Activated CD4-positive, CD25-positive, alpha-beta regulatory T cell (primary cell): ENCODE measurements at regions not wholly inside any gene's neighbourhood (a gene's known extent, or its start where the extent isn't known, plus 50 kb on each side); places are given as distances from the start of the nearest gene placed in this dataset.

Experiments
- DNase-seq, 4 experiments: peaks; one replicate each; lab custom pipeline; 2025; lab: John Stamatoyannopoulos, UW

DNA sequence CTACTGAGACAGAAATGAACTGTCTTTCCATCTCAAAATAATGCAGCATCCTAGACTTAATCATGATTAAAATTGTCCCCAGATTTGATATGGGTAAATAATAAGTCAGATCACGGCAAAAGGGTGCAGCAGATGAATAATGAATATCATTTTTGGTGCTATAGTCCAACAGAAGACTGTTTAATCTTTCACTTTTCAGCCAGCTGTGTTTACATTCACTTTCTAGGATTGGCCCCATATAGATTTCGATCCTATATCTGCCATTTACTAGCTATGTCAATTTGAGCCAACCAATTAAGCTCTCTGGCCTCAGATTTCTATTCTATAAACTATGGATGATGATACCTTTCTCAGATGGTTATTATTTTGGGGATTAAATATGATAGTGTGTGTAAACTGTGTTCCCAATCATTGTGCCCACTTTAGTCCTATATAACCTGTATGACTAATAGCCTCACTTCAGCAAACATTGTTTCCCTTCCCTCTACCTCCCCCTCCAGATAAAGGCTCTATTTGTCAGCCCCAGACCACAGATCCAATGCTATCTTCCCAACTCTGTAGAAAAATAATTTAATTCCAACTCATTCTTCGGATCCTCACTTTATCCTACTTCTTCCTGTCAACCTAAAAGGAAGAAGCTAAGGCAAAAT lies 53.6 kb upstream of the NT5E start:
- no peak for DNase-seq

DNA sequence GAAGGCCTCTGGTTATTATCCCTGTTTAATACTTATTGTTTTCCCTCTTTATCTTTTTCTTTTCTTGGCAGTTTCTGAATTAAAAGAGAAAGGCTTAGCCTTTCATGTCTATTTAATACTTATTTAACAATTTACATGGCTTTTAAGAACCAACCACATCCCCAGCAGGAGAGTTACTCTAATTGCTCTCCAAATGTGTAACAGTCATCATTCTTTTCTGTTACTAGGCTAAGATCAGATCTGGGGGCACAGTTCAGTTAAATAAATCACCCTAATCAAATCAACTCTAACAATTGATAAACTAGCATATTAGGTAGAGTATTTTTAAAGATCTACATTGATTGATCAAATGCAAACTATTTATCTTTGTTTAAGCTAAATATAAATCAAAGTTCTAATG lies 54.1 kb upstream of the NT5E start:
- no peak for DNase-seq

DNA sequence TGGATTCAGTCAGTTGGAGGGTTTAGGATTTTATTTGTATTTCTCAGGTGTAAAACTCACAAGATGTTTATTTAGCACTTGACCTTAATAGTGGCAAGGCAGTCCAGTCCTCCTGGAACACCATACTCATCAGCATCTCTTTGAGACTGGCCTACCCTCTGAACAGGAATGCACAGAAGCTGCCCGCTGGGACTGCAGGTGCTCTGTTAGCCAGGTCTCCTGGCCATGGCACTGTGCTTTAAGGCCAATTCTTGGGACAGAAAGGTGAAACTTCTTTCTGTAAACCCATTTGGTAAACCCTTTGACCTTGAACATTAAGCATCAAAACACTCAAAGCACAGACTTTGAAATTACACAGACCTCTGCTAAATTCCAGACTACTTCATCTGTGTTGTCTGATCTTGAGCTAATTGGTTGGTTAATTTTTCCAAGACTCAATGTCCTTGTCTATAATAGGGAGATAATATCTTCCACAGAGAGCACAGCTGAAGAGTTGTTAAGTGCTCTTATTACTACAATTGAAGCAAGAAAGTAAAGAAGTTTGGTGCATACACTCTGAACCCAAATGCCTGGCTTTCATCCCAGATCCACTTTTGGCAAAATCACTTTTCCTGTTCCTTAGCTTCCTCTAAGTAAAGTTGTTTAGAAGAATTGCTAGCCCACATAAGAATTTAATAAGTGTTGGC lies 54.9 kb upstream of the NT5E start:
- DNase-seq, result no peak

DNA sequence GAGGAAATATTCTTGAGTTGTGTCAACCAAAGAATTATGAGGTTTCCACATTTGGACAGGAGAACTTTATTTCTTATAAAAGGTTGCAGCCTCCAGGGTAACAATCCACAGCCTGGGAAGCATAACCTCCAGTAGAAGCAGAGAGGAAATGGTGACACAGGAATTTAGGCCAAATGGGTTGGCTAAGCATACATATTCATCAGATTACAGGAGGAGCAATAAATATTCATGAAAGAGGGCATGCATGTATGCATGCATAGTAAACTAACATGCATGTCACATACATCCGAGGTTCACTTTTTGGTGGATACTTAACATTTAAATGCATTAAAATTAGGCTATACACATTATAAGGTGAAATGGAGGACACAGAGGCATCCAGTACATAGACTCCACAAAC lies 55.7 kb upstream of the NT5E start:
- DNase-seq, result no peak

DNA sequence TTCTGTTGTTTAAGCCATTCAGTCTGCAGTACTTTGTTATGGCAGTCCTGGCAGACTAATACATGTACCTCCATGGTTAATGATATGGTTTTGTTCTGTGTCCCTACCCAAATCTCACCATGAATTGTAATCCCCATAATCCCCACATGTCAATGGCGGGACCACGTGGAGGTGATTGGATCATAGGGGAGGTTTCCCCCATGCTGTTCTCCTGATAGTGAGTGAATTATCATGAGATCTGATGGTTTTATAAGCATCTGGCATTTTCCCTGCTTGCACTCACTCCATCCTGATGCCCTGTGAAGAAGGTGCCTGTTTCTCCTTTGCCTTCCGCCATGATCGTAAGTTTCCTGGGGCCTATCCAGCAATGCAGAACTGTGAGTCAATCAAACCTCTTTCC lies 57.5 kb upstream of the NT5E start:
- DNase-seq, result no peak

DNA sequence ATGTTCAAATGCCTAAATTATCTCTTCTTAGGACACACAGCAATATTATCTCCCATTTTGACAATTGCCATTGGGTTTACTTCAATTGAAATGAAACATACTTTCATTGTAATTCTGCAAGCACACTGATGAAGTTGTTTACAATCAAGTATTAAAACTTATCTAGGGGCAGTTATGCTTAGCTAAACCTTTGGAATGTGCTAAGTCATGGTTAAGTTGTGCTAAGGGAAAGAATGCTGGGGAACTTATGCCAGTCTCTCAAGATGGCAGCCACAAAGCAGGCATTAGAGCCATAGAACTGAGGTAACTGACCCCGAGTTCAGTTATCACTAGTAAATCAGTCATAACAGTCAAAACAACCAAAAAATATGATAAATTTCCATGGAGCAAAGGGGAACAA lies 59.1 kb upstream of the NT5E start:
- DNase-seq, result no peak

DNA sequence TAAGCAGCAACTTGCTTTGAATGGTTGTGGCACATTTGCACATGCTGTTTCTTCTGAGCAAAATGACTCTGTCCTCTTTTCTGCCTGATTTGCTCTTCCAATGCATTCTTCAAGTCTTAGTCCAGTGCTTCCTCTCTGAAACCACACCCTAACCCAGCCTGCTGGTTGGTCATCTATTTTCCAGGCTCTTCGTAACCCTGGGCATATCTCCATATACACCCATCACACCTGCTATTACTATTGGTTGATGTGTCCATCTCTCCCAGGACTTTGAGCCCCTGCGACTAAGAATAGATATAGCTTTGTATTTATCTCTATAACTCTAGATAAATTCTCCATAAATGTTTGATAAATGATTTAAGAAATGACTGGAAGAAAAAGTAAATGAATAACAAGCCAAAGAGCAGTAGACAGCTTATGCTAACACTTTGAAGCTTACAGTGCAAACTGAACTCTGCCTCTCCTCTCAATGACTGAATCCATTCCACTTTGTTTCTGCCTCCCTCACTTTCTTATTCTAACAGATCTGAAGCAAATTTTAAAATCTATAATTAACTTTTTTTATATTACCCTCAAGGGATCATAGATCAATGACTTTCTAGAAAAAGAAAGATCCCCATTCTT lies 59.7 kb upstream of the NT5E start:
- DNase-seq, result no peak

DNA sequence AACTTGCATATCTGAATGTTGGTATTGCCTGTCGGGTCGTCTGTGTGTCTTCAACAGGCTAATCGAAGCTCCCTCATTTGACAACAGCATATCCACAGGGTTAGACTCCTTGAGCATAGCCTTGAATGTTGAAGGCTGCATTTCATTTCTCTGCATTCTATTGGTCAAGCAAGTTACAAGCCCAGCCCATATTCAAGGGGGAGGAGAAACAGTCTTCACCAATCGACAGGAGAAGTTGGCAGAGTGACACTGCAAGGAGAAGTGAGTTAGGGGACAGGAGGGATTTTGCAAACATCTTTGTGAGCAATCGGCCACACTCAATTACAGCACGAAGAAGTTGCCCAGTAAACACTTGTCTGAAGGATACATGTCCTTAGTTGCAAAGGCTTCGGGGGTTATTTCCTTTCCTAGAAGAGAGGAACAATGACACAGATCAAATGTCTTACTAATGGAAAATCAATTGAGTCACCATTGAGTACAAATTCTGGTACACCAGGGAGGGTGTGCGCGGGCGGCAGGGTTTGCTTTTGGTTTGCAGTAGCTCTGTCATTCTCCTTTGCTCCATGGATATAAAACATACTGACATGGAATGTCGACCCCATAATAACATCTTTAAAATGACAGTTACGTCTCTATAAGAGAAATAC lies 60.6 kb upstream of the NT5E start:
- no peak for DNase-seq

DNA sequence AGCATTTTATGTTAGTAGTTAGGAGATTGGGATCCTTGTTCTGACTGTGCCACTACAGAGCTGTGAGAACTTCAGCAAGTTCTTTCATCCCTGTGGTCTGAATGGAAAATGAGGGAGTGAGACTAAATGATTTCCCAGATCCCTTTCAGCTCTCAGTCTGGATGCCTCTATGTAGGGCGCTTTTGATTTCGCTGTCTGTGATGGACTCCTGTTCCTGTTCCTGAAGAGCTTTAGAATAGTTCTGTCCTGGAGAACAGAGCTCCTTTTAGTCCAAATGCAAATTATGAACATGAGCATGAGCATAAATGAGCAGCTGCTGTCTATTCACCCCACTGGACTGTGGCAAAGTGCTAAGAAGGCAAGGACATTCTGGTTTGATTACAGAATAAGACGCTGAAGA lies 61.4 kb upstream of the NT5E start:
- DNase-seq, result no peak

DNA sequence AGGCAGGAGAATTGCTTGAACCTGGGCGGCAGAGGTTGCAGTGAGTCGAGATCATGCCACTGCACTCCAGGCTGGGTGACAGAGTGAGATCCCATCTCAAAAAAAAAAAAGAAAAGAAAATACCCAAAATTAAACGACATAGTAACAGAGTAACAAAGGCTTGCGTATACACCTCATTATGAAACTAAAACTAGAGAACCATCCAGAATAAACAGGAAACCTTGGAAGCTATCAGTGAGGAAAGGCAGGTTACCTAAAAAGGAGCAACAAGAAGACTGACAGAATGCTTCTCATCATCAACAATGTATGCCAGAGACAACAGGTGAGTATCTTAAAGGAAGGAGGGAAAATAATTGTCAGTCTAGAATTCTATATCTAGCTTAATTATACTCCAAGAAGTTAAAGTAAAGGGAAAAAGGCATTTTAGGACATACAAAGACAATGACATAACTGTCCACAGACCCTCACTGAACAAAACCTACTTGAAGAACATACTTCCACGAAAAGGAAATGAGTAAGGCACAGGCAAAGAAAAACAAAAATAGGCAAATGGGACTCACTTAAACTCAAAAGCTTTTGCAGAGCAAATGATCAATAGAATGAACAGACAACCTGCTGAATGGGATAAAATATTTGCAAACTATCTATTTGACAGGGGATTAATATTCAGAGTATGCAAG lies 64.1 kb upstream of the NT5E start:
- no peak for DNase-seq

DNA sequence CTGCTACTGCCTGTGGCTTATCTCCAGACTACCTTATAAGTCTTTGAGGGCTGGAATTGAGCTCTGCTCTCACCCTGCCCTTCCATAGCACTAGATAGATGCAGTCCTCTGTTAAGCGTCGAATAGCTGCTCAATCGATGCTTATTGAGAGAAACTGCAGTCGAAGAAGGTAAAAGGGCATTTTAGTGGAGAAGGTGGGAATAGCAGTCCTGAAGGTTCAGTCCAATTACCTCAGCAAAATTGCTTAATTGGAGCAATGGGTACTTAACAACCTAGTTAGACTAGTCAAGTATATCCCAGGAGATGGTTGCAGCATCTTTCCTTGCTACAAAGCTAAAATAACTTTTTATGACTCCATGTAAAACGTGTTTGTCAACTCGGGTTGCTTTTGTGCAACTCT lies 66.8 kb upstream of the NT5E start:
- no peak for DNase-seq

DNA sequence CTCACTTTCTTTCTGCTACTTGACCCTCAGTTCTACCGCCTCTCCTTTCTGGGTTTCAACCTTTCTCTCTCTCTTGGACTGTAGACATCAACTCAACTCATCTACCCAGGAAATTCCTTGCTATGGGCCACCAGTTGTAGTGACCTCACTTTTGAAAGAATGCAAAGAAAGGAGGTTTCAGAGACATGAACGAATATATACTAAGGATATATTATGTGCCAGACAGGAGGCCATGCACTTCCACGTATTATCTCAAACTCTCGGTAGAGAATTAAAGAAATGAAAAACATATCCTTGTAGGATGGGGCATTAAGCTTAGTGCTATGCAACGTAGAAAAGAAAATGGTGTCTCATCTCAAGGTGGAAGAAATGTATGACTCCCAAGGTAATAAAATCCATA lies 67.3 kb upstream of the NT5E start:
- no peak for DNase-seq

DNA sequence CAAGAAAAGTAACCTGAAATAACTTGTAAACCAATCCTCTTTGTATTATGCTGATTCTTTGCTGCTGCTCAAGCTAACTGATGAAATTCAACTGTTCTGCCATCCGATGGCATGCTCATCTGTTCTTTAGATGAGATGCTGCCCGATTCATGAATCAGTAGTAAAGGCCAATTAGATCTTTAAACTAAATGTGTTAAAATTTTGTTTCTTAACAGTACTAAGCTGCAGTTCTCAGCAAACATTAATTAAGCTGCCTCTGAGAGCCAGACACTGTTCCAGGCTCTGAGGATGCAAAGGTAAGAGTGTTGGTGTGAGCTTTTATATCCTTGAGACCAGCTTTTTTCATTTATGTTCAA lies 77.0 kb upstream of the NT5E start:
- DNase-seq, result no peak

DNA sequence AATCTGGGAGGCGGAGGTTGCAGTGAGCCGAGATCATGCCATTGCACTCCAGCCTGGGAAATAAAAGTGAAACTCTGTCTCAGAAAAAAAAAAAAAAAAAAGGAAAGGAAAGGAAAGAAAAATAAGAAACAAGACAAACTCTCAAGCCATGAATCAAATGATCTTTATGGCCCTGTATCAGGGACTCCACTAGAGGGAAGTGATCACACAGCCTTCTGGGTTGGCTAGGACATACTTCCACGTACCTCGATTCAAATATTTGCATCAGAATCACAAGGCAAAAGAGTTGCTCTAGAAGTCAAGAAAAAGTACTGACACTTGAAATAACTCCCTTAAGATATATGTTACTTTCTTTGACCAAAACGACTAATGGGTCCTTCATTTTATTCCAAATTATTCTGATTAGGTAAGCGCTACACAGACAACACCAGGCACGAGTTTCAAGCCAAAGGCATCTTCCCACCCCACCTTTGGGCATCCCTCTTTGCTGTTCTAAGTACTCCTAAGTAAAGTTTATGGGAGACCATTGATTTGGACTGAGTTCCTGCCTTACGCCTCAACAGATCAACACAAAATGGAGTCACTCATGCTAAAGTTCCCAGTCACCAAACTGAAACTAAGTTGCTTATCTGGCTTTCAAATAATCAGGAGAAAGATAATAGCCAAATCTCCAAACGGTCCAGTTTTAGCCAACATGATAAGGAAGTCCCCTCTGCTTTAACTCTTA lies 77.5 kb upstream of the NT5E start:
- no peak for DNase-seq

DNA sequence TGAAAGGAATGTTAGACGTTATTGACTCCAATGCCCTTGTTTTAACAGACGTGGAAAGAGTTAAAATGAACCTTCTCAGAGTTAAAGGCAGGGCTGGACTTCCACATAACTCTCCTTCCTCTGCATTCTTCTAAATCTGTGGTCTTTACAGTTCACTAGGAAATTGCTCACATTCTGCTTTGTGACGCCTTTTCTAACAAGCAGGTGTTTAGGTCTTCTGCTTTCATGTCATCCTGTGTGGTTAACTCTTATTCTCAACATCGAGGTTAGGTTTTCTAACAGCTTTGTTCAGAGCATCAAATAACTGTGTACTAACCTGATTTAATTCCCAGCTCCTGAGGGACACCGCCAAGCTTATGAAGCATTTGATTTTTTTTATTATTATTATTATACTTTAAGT lies 81.3 kb upstream of the NT5E start:
- no peak for DNase-seq

DNA sequence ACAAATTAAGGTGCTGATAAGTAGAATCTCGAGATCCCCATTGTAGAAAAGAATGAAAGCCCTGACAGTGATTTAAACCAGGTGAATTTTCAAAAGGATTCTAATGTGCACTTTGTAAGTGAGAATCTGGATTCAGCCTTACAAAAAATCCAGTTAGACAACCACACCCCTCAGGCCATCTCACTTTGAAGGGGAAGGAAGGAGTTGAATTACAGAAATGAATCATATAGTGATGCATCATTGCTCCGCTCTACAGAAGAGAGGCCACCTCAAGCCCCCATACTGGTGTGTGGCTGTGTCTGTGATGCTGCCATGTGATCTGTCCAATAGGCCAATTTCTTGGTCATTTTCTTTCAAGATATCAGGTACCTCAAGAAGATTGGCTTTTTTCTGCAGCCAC lies 85.5 kb upstream of the NT5E start:
- no peak for DNase-seq

DNA sequence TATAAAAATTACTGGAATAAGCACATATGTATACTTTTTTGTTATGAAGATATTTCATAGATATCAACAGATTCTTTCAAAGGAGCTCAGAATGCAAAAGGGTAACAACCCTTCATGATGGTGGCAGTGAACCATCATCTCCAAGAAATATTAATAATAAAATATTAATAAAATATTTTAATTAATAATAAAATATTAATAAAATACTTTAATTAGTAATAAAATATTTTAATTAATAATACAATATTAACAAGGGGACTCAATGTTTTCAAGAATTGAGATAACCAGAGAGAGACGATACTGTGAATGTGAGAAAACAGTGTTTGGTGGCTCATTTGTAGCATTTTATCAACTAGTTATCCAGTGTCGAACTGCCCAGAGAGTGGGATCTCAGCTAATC lies 86.0 kb upstream of the NT5E start:
- no peak for DNase-seq

DNA sequence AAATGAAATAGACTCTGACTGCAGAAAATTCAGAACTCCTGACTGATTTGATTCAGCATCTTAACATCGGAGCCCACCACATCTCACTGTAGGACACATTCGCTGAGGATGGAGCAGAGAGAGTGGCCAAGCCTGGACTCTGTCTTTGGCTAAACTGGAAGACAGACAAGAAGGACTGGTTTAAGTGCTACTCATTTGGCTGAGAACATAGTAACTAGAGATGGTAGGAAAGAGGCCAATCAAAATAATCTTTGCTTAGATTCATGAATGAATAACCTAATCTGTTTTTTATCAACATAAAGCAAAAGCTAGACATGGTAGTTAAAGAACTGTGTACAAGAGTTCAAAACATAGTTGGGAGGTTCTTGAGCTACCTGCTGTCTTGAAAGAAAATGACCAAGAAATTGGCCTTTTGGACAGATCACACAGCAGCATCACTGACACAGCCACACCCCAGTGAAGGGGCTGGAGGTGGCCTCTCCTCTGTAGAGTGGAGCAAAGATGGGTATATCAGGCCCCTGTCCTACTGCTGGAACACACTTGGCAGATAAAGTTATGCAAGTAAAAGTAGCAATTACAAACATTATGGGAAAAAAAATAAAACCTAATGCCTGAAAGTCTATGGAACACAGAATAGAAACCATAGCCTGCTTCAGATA lies 87.1 kb upstream of the NT5E start:
- DNase-seq, result no peak

DNA sequence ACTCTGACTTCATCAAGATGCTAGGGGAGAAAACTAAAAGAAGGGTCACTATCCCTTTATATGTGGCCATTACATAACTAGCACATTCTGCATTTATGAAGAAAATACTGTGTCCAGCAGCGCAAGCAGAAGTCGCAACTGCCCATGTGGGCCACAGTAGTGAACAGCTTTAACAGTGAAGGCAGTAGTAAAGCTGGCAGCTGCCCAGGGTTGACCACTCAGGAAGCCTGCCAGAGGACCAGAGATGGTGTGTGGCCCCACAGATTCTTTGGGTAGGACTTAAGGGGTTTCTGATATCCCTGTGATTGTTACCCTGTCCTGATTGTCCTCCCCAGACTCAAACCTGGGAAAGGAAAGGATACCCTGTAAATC lies 88.3 kb upstream of the NT5E start:
- no peak for DNase-seq

DNA sequence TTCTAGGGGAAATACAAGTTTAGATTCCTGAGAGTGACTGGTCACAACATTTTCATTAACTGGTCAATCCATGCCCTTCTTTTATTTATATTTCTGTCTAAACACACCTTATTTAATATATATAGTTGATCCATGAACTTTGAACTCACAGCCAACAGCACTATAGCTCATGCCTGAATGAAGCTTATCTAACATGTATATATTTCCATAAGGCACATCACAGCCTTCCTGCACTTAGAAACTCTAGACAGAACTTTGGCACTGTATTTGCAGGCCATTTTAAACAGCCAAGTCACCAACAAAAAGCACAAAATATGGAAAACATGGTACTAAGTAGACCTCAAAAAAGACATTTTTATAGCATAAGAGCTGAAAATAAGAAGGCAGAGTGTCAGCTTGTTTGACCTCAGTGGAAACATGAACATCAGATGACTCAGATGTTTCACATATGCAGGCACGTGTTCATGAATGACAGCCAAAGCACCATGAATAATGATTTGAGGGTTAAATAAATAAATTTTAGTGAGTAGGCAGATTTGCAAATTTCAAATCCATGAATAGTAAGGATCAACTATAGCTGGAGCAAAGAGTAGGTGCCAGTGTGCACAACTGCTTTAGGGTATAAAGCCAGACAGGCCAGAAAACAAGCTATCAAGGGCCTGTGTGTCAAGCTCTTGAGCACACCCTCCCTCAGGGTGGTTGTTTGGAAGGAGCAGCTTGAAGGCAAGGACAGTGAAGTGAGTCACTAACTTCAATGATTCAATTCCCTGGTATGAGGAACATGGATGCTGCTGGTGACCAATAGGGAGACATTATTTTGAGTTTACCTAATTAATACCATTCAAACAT lies 88.9 kb upstream of the NT5E start:
- no peak for DNase-seq

DNA sequence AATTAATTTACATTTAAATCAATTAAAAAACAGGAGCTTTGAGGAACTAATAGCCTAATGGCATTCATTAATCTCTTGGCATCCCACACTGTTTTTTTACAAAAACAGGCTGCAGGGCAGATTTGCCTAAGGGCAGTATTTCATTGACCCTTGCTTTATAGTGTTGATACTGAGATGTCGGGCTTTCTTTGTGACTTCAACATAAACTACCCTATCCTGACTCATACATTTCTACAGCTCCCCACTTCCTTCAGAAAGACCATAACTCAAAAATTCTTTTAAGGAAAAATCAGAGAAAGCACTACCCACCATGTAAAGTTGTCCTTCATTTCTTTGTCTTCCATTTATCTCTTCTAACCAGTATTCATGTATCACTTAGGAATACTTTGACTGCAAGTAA lies 92.2 kb upstream of the NT5E start:
- no peak for DNase-seq
